ENCODE measurements at regions not wholly inside any gene's neighbourhood (a gene's known extent, or its start where the extent isn't known, plus 50 kb on each side); places are given as distances from the start of the nearest gene placed in this dataset.
"Not testable (repeated sequence)": the region's sequence is repeated elsewhere in the genome, so short reads cannot be mapped to it uniquely, and the experiment has no call there.

DNA sequence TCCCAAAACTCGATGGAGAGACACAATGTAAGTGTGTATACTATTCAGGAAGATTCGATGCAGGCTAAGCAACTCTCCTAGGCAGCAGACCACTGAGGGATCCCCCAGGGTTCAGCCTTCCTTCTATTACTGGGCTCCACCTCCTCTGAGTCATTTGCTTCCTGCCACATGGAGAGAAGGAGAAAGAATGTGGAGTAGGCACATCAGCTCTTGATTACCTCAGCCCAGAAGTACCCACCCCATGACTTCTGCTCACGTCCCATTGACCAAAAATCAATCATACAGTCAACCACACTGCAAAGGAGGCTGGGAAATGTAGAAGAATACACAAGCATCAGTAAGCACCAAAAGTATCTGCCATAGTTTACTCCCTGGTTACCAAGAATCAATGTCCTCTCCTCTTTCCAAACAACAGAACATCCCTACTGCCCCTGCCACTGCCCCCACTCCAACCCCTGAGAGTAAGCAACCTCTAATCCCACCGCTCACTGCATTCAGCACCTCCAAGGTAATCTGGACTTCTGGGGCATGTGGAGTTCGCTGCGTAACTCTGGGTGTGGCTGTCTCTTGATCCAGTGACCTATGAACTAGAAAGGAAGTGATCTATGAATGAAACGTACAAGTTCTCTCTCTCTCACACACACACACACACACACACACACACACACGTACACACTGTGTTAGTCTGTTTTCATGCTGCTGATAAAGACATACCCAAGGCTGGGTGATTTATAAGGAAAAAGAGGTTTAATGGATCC is 91.2 kb upstream of the C1QTNF7 start:
- H3K4me3 ChIP-seq (ENCODE audit: low read depth, low read length, poor library complexity, severe bottlenecking) = no peak overlapping the region
- no peak overlapping the region for H2AFZ ChIP-seq (ENCODE audit: low read length)
- no peak for DNase-seq (ENCODE audit: low spot score)
- 0 out of 2 replicates have a peak, but pooled peaks cover 2% of the 10 kb centered on the region for H3K9me2 ChIP-seq (ENCODE audit: insufficient read depth, low read length)
- H3K4me1 ChIP-seq (ENCODE audit: insufficient read depth, low read length, poor library complexity, severe bottlenecking) = no peaks in the 10 kb centered on the region
- no TSS peak for BruUV-seq (replicated peaks)
- intact Hi-C loops (cut with micrococcal nuclease; ENCODE audit: unreplicated experiment) = no loop called here
- no peak overlapping the region for H3K27ac ChIP-seq (ENCODE audit: low read depth, low read length, poor library complexity, severe bottlenecking)
- H3K36me3 ChIP-seq (ENCODE audit: insufficient read depth, low read length) = no peaks in the 10 kb centered on the region
- no peak overlapping the region for H3K4me2 ChIP-seq (ENCODE audit: low read length)
- H3K79me2 ChIP-seq (ENCODE audit: insufficient read depth, low read depth, low read length) = no peaks in the 10 kb centered on the region
- TF ChIP-seq, protein P1, sequence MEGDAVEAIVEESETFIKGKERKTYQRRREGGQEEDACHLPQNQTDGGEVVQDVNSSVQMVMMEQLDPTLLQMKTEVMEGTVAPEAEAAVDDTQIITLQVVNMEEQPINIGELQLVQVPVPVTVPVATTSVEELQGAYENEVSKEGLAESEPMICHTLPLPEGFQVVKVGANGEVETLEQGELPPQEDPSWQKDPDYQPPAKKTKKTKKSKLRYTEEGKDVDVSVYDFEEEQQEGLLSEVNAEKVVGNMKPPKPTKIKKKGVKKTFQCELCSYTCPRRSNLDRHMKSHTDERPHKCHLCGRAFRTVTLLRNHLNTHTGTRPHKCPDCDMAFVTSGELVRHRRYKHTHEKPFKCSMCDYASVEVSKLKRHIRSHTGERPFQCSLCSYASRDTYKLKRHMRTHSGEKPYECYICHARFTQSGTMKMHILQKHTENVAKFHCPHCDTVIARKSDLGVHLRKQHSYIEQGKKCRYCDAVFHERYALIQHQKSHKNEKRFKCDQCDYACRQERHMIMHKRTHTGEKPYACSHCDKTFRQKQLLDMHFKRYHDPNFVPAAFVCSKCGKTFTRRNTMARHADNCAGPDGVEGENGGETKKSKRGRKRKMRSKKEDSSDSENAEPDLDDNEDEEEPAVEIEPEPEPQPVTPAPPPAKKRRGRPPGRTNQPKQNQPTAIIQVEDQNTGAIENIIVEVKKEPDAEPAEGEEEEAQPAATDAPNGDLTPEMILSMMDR (conservative IDR thresholded peaks at IDR 0.05; ENCODE audit: low read length) = no peak
- TF ChIP-seq EZH2phosphoT487 (IDR thresholded peaks at IDR 0.05; ENCODE audit: borderline replicate concordance, low read depth, low read length) = no peak
- no peaks in the 10 kb centered on the region for H4K20me1 ChIP-seq (ENCODE audit: insufficient read depth, low read length)
- H3K9me3 ChIP-seq (ENCODE audit: low read length) = no peaks in the 10 kb centered on the region
- ChIA-PET CTCF (ENCODE audit: unreplicated experiment) (no interaction called here), POLR2A (no interaction called here)

DNA sequence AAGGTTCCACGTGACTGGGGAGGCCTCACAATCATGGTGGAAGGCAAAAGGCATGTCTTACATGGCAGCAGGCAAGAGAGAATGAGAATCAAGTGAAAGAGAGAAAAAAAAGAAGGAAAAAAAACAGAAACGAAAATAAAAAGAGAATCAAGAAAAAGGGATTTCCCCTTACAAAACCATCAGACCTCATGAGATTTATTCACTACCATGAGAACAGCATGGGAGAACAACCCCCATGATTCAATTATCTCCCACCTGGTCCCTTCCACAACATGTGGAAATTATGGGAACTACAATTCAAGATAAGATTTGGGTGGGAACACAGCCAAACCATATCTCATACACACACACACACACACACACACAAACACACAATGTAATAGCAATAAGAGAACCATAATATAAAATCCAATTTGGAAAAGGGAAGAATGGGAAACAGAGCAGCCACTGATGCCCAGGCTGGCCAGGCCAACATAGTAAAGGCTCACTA is 90.6 kb upstream of the C1QTNF7 start:
- H3K79me2 ChIP-seq (ENCODE audit: insufficient read depth, low read depth, low read length); CTCF ChIA-PET (ENCODE audit: unreplicated experiment); H3K27ac ChIP-seq (ENCODE audit: low read depth, low read length, poor library complexity, severe bottlenecking); H3K4me2 ChIP-seq (ENCODE audit: low read length); BruUV-seq (replicated peaks); H3K4me1 ChIP-seq (ENCODE audit: insufficient read depth, low read length, poor library complexity, severe bottlenecking); H4K20me1 ChIP-seq (ENCODE audit: insufficient read depth, low read length); H2AFZ ChIP-seq (ENCODE audit: low read length); H3K36me3 ChIP-seq (ENCODE audit: insufficient read depth, low read length); H3K9me3 ChIP-seq (ENCODE audit: low read length); H3K4me3 ChIP-seq (ENCODE audit: low read depth, low read length, poor library complexity, severe bottlenecking); intact Hi-C loops (cut with micrococcal nuclease; ENCODE audit: unreplicated experiment); DNase-seq (ENCODE audit: low spot score); H3K9me2 ChIP-seq (ENCODE audit: insufficient read depth, low read length): not testable (repeated sequence)
- POLR2A ChIA-PET = interaction anchor here (1.1 kb wide), 1 partner anchor 20 kb away, joined by 4 read pairs; no protein-coding TSS in a partner anchor

DNA sequence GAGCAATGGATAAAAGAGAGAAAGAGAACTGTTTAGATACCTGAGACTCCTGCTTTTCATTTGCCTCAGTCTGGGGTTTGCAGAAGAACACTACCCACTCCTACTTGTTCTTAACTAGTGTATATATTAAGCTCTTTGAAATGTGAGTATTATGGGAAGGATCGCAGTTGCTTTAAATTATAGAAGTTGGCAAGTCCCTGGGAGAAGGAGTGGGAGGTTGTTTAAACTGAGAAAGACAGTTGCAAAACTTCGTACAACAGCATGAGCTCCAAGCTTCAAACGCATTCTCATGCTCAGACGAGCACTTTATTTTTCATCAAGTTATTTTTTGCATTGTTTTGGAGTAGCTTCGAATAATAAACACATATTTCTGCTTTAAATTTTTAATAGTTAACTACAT is 88.1 kb upstream of the C1QTNF7 start:
- Histone ChIP-seq H3K4me3 (ENCODE audit: low read depth, low read length, poor library complexity, severe bottlenecking) (no peak overlapping the region), H3K79me2 (ENCODE audit: insufficient read depth, low read depth, low read length) (no peaks in the 10 kb centered on the region), H3K9me3 (ENCODE audit: low read length) (no peaks in the 10 kb centered on the region), H3K9me2 (ENCODE audit: insufficient read depth, low read length) (no peaks in the 10 kb centered on the region), H3K4me1 (ENCODE audit: insufficient read depth, low read length, poor library complexity, severe bottlenecking) (no peaks in the 10 kb centered on the region), H3K36me3 (ENCODE audit: insufficient read depth, low read length) (no peaks in the 10 kb centered on the region), H4K20me1 (ENCODE audit: insufficient read depth, low read length) (no peaks in the 10 kb centered on the region), H2AFZ (ENCODE audit: low read length) (no peak overlapping the region), H3K4me2 (ENCODE audit: low read length) (no peak overlapping the region), H3K27ac (ENCODE audit: low read depth, low read length, poor library complexity, severe bottlenecking) (no peak overlapping the region)
- no peak for DNase-seq (ENCODE audit: low spot score)
- BruUV-seq (replicated peaks) = no TSS peak
- CTCF ChIA-PET (ENCODE audit: unreplicated experiment) = no interaction called here
- intact Hi-C loops (cut with micrococcal nuclease; ENCODE audit: unreplicated experiment) = no loop called here
- POLR2A ChIA-PET = interaction anchor here (0.7 to 1.3 kb wide), 2 partner anchors 8 to 35 kb away, joined by 3 to 4 read pairs; no protein-coding TSS in a partner anchor
- TF ChIP-seq EZH2phosphoT487 (IDR thresholded peaks at IDR 0.05; ENCODE audit: borderline replicate concordance, low read depth, low read length) = no peak
- TF ChIP-seq, protein P1 (conservative IDR thresholded peaks at IDR 0.05; ENCODE audit: low read length) = no peak

Measured in OCI-LY7 (cell line).